Uterus (tissue), 2 donors: ENCODE measurements at regions not wholly inside any gene's neighbourhood (a gene's known extent, or its start where the extent isn't known, plus 50 kb on each side); places are given as distances from the start of the nearest gene placed in this dataset.

Experiments
- CTCF ChIP-seq, 4 experiments: fragments of 200-600 bp in 2 of 4; fragments of 450-650 bp in 2 of 4; sonication (generic) in 2 of 4; IDR thresholded peaks; one replicate each; pipeline ENCODE4 v1.5.1; 2016 to 2019; ENCODE audit warnings: antibody characterized with exemption in 4 of 4, mild to moderate bottlenecking in 2 of 4, moderate library complexity in 1 of 4
- POLR2A ChIP-seq, 2 donors: fragments of 450-650 bp; IDR thresholded peaks; one replicate each; pipeline ENCODE4 v1.6.1; 2016; ENCODE audit warnings: antibody characterized with exemption in 2 of 2, mild to moderate bottlenecking in 1 of 2, moderate library complexity in 1 of 2

GRCh38 chr18:11274144-11274794 is 124.9 kb upstream of the PIEZO2 start:
- TF ChIP-seq CTCF (IDR thresholded peaks at IDR 0.05): no peak
- TF ChIP-seq POLR2A (IDR thresholded peaks at IDR 0.05): no peak
